ENCODE measurements at regions not wholly inside any gene's neighbourhood (a gene's known extent, or its start where the extent isn't known, plus 50 kb on each side); places are given as distances from the start of the nearest gene placed in this dataset.

DNA sequence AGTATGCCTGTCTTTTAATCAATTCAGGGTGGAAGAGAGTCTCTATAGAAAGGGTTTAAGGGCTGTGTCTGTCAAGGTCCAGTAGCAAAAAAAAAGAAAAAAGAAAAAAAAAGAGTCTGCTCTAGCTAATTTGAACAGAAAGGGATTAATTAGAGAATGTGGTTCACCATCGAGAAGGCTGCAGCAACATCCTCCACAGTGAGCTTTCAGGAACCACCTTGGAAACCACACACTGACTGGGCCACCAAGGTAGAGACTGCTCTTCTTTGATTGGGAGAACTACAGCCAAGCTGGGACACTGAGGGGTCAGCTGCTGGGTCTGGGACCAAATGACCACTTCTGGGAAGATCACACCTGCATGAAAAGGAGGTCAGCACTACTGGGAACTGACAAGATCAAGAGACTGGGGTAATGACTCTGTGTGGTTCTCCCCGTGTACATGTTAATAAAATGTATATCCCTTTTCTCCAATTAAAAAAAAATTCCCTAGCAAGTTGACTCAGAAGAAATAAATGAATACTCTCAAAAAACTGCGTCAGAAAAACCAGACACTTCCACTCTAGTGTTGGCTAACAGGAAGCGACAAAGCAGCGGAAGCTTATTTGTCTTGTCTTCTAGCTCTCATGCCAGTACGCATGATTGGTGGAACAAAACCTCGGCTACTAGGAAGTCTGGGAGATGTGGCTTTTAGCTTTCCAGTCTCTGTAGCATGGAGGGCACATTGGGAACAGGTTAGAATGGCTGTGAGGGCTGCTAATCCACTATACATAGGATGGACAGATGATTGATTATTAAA is 60.0 kb upstream of the IVNS1ABP start:
- H3K27ac Mint-ChIP-seq (ENCODE audit: unreplicated experiment), result no peak overlapping the region
- no peak overlapping the region for H3K4me3 Mint-ChIP-seq (ENCODE audit: unreplicated experiment)
- BruUV-seq (replicated peaks), result no TSS peak
- Histone ChIP-seq H3K9me3 (no peaks in the 10 kb centered on the region), H3K4me1 (no peaks in the 10 kb centered on the region), H3K36me3 (ENCODE audit: control insufficient read depth, insufficient read depth, low read length) (no peaks in the 10 kb centered on the region), H3K27me3 (replicated peaks; ENCODE audit: control insufficient read depth, insufficient read depth, low read length) (no peaks in the 10 kb centered on the region), H3K4me3 (ENCODE audit: low read depth, low read length) (no peak overlapping the region)
- H3K9me3 Mint-ChIP-seq (ENCODE audit: unreplicated experiment), result no peaks in the 10 kb centered on the region
- ChIA-PET POLR2A (no interaction called here), CTCF (interaction anchor here (0.6 kb wide), 1 partner anchor 304 kb away, joined by 4 read pairs; no protein-coding TSS in a partner anchor)
- no peaks in the 10 kb centered on the region for H3K4me1 Mint-ChIP-seq (ENCODE audit: low read depth, unreplicated experiment)
- DNase-seq, result no peak
- TF ChIP-seq, protein P1, sequence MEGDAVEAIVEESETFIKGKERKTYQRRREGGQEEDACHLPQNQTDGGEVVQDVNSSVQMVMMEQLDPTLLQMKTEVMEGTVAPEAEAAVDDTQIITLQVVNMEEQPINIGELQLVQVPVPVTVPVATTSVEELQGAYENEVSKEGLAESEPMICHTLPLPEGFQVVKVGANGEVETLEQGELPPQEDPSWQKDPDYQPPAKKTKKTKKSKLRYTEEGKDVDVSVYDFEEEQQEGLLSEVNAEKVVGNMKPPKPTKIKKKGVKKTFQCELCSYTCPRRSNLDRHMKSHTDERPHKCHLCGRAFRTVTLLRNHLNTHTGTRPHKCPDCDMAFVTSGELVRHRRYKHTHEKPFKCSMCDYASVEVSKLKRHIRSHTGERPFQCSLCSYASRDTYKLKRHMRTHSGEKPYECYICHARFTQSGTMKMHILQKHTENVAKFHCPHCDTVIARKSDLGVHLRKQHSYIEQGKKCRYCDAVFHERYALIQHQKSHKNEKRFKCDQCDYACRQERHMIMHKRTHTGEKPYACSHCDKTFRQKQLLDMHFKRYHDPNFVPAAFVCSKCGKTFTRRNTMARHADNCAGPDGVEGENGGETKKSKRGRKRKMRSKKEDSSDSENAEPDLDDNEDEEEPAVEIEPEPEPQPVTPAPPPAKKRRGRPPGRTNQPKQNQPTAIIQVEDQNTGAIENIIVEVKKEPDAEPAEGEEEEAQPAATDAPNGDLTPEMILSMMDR (IDR thresholded peaks at IDR 0.05; ENCODE audit: insufficient read depth in 1 of 2, low read depth in 1 of 2, low read length in 1 of 2, severe bottlenecking in 1 of 2, unreplicated experiment in 1 of 2), result no peak
- no peaks in the 10 kb centered on the region for H3K27me3 Mint-ChIP-seq (ENCODE audit: insufficient read depth, unreplicated experiment)
- intact Hi-C loops (cut with micrococcal nuclease; ENCODE audit: unreplicated experiment), result no loop called here
- H3K36me3 Mint-ChIP-seq (ENCODE audit: insufficient read depth, unreplicated experiment), result no peaks in the 10 kb centered on the region

DNA sequence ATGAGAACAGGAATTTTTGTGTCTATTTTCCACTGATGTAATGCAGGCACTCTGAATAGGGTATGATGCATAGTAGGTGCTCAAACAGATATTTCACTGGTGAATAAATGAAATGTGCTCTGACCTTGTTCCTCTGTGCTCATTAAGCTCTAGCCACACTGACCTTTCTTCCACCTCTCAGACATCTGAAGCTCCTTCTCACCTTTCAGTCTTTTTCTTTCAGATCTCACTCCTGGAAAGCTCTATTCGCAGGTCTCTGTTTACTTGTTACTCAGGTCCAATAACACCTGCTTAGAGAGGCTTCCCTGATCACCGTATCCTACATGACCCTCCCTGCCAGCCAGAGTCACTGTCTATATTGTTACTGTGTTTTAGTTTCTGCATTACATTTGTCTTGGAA is 59.2 kb upstream of the IVNS1ABP start:
- no TSS peak for BruUV-seq (replicated peaks)
- Histone ChIP-seq H3K4me1 (no peaks in the 10 kb centered on the region), H3K36me3 (ENCODE audit: control insufficient read depth, insufficient read depth, low read length) (no peaks in the 10 kb centered on the region), H3K4me3 (ENCODE audit: low read depth, low read length) (no peak overlapping the region), H3K9me3 (no peaks in the 10 kb centered on the region), H3K27me3 (replicated peaks; ENCODE audit: control insufficient read depth, insufficient read depth, low read length) (no peaks in the 10 kb centered on the region)
- DNase-seq, result no peak
- POLR2A ChIA-PET, result no interaction called here
- no peaks in the 10 kb centered on the region for H3K9me3 Mint-ChIP-seq (ENCODE audit: unreplicated experiment)
- no peak overlapping the region for H3K27ac Mint-ChIP-seq (ENCODE audit: unreplicated experiment)
- H3K36me3 Mint-ChIP-seq (ENCODE audit: insufficient read depth, unreplicated experiment), result no peaks in the 10 kb centered on the region
- intact Hi-C loops (cut with micrococcal nuclease; ENCODE audit: unreplicated experiment), result no loop called here
- CTCF ChIA-PET, result no interaction called here
- H3K4me3 Mint-ChIP-seq (ENCODE audit: unreplicated experiment), result no peak overlapping the region
- TF ChIP-seq, protein P1 (IDR thresholded peaks at IDR 0.05; ENCODE audit: insufficient read depth in 1 of 2, low read depth in 1 of 2, low read length in 1 of 2, severe bottlenecking in 1 of 2, unreplicated experiment in 1 of 2), result no peak
- no peaks in the 10 kb centered on the region for H3K27me3 Mint-ChIP-seq (ENCODE audit: insufficient read depth, unreplicated experiment)
- H3K4me1 Mint-ChIP-seq (ENCODE audit: low read depth, unreplicated experiment), result no peaks in the 10 kb centered on the region

GRCh38 chr1:185375583-185375982 is 58.5 kb upstream of the IVNS1ABP start:
- ChIA-PET CTCF (no interaction called here), POLR2A (no interaction called here)
- no peaks in the 10 kb centered on the region for H3K4me1 Mint-ChIP-seq (ENCODE audit: low read depth, unreplicated experiment)
- H3K36me3 ChIP-seq (ENCODE audit: control insufficient read depth, insufficient read depth, low read length), result no peaks in the 10 kb centered on the region
- intact Hi-C loops (cut with micrococcal nuclease; ENCODE audit: unreplicated experiment), result no loop called here
- BruUV-seq (replicated peaks), result no TSS peak
- H3K4me3 Mint-ChIP-seq (ENCODE audit: unreplicated experiment), result no peak overlapping the region
- no peaks in the 10 kb centered on the region for H3K4me1 ChIP-seq
- TF ChIP-seq, protein P1 (IDR thresholded peaks at IDR 0.05; ENCODE audit: insufficient read depth in 1 of 2, low read depth in 1 of 2, low read length in 1 of 2, severe bottlenecking in 1 of 2, unreplicated experiment in 1 of 2), result no peak
- H3K4me3 ChIP-seq (ENCODE audit: low read depth, low read length), result no peak overlapping the region
- H3K9me3 Mint-ChIP-seq (ENCODE audit: unreplicated experiment), result no peaks in the 10 kb centered on the region
- no peaks in the 10 kb centered on the region for H3K27me3 ChIP-seq (replicated peaks; ENCODE audit: control insufficient read depth, insufficient read depth, low read length)
- no peaks in the 10 kb centered on the region for H3K9me3 ChIP-seq
- no peak overlapping the region for H3K27ac Mint-ChIP-seq (ENCODE audit: unreplicated experiment)
- H3K27me3 Mint-ChIP-seq (ENCODE audit: insufficient read depth, unreplicated experiment), result no peaks in the 10 kb centered on the region
- no peaks in the 10 kb centered on the region for H3K36me3 Mint-ChIP-seq (ENCODE audit: insufficient read depth, unreplicated experiment)
- no peak for DNase-seq
